GM18909 (cell line): ENCODE measurements at regions not wholly inside any gene's neighbourhood (a gene's known extent, or its start where the extent isn't known, plus 50 kb on each side); places are given as distances from the start of the nearest gene placed in this dataset.

Source experiments
- ATAC-seq: cut with Tn5 transposase; IDR thresholded peaks from one replicate; pipeline ENCODE4 v1.9.1; 2021; ENCODE audit warnings: mild to moderate bottlenecking; ENCODE audit not compliant: unreplicated experiment, poor library complexity

- ATAC-seq = no peak
Measured at GRCh38 chr9:108101410-108101809, 611.8 kb upstream of the KLF4 start.

DNA sequence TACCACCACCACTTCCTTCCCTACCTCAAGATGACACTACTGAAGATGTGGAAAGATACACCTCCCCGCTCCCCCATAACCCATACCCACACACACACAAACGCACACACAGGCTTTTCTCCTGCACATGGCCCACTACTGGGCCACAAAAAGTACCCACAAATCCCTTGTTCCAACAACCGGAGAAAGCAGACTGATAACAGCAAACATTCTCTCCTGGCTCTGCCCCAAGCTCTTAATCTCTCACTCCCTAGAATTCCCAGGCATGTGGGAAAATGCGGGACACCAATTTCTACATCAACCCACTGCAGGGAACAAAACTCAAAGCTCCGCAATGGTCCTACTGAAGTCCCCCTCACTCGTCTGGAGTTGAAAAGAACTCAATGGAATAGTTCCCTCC, 611.0 kb upstream of the KLF4 start:
- ATAC-seq = no peak

DNA sequence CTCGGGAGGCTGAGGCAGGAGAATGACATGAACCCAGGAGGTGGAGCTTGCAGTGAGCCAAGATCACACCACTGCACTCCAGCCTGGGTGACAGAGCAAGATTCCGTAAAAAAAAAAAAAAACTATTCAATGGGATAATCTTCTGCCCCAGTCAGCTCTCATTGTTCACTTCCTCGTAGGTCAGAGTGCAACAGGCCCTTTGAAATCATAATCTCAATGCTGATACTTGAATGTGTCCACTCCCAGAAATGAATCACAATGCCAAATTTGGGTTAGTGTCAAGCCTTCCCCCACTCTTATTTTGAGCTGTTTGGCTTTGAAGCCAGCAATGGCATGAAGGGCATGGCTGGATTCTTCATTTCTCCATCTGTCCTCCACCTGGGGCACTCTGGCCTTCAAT, 610.3 kb upstream of the KLF4 start:
- ATAC-seq = no peak

DNA sequence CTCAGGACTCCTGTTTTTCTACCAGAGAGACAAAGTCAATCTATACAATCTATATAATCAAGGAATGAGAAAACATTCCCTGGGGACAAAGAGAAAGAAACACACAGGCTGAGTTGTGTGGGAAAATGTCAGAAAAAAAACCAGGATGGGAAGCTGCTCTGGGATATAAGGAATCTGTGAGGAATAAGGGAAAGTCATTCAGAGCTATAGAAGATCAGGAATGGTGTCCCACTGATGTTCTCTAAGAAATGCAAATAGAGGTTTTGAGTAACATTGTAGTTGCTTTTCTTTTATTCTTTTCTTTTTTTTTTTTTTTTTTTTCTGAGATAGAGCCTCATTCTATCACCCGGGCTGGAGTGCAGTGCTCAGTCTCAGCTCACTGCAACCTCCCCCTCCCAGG, 605.9 kb upstream of the KLF4 start:
- no peak for ATAC-seq

DNA sequence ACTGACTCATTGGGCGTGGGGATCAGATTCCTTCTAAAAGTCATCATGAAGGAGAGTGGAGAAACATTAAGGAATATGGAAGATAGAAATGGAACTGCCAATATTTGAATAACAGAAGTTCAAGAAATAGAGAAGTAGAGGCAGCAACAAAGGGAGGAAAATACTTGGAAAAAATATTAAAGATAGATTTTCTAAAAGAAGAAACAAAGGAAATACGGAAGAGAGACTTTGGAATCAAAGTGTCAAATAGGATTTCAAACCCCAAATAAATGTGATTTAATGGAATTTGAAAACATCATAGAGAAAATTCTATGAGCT, 605.1 kb upstream of the KLF4 start:
- no peak for ATAC-seq

- ATAC-seq = no peak
Measured at GRCh38 chr9:108093773-108094675, 604.5 kb upstream of the KLF4 start.

GRCh38 chr9:108088916-108089315, 599.3 kb upstream of the KLF4 start:
- no peak for ATAC-seq

DNA sequence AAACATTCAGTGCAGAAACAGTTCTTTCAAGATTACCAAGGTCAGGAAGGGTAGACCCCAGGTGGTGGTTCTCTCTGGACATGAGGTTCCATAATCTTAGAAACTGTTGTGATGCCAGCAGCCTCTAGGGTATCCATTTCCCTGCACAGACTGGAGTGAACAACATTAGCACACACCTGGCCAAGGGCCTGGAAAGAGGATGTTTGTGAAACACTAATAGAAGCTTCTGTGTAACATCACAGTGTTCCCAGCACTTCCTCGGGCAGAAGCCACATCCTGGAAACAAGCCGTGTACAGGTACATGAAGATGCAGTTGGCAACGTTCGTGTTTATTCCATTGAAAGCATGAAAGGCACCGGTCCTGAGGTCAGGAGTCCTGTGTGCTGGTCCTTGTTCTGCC, 598.2 kb upstream of the KLF4 start:
- ATAC-seq = no peak

DNA sequence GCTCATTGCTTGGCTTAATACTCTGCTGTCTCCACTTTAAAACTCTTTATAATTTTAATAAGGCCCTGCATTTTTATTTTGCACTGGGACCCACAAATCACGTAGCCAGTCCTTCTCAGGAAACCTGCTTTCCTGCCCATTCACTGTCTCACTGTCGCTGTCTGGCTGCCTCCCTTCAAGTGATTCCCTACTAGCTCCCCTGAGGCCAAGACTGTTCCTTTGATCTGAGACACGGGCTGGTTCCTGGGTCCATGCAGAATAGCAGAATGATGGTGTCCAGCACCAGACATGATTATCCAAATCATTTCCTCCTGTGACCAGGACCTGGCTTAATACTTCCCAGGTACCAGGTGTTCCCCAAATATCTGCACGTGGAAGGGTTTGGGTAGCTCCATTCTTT, 597.1 kb upstream of the KLF4 start:
- no peak for ATAC-seq

DNA sequence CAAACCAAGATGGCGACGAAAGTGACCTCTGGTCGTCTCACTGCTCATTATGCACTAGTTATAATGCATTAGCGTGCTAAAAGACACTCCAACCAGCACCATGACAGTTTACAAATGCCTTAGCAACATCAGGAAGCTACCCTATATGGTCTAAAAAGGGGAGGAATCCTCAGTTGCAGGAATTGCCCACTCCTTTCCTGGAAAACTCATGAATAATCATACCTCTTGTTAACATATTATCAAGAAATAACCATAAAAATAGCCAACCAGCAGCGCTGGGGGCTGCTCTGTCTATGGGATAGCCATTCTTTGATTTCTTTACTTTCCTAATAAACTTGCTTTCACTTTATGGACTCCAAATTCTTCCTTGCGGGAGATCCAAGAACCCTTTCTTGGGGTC, 595.7 kb upstream of the KLF4 start:
- no peak for ATAC-seq

- ATAC-seq = no peak
Measured at GRCh38 chr9:108083796-108084352, 594.3 kb upstream of the KLF4 start.

GRCh38 chr9:108083160-108083750, 593.7 kb upstream of the KLF4 start:
- no peak for ATAC-seq

DNA sequence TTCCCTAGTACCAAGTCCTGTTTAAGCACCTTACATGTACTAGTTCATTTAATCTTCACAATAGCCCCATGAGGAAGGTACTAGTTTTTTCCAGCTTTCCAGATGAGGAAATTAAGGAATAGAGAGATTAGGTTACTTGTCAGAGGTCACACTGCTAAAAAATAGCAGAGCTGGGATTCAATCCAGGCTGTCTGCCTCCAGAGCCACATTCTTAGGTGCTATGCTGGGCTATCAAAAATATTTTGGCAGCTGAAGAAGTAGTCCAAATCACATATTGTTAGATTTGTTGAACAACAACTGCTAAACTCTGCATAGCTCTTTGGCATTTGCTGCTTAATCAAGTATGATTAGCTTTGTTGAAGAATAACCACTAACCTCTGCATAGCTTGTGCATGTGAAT, 591.5 kb upstream of the KLF4 start:
- no peak for ATAC-seq

- no peak for ATAC-seq
Measured at GRCh38 chr9:108080285-108080684, 590.7 kb upstream of the KLF4 start.

GRCh38 chr9:108078811-108079210, 589.2 kb upstream of the KLF4 start:
- ATAC-seq = no peak

DNA sequence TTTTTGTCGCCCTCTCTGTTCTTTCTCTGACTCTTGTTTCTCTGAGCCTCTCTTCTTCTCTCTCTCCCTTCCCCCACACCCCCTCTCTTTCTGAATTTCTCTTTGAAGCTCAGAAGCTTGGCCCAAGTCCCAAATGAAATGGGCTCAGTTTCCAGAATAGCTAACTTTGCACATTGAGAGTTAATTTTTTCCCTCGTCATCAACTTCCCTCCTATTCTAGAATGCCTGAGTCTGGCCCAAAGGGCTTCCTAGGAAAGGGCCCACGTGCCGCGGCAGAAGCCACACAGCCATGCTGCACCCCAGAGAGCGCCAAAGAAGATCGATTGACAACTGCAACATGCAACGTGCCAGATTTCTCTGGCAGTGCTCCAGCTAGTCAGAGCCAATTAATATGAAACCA, 588.8 kb upstream of the KLF4 start:
- ATAC-seq = no peak

- ATAC-seq = no peak
Measured at GRCh38 chr9:108077556-108077955, 588.0 kb upstream of the KLF4 start.

DNA sequence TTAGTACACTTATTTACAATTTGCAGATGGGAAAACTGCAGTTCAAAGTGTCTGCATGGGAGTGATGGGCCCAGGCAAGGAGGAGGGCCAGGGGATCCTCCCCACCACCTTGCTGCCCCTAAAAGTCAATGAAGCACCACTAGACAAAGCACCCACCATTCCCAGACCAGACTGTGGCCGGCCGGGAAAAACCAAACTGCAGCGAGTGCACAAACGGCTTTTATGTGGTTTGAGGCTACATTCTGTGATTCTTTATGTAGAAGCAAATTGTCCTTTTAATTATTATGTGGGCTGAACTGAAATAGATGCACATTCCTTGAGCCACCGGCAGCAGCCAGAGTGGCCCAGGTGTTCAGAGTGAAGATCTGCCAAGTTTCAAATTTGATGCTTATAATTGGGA, 585.3 kb upstream of the KLF4 start:
- no peak for ATAC-seq

DNA sequence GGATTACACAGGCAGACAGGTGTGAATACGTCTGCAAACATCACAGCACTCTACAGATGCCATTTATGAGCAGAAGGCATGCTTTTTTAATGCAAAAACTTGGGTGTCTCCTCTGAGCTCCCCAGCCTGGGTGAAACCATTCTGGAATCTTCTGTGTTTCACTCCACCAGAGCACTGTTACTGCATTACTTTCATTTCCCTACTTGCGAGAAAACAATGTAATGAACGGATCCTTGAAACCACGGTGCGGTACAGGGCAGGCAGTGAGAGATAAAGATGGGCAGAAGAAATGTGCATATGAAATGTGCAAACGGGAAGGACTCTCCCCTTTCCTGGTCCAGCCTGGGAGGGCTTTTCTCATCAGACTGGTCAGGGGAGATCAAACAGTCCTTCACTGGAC, 584.3 kb upstream of the KLF4 start:
- no peak for ATAC-seq

DNA sequence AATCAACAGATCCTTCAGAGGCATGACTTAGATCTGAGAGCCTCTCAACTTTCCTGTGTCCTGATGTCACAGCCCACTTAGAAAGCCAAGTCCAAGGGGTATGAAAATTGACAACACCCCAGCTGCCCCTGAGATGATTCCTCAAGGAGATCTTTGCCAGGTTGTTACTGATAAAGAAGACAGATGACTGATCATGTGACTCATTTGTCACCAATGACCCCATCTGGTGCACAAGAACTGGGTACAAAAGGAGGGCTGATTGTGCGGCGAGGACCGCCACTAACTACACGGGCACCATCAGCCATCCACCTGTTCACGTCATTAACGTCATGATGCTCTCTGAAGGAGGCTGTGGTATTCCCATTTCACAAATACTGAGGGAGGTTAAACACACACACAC, 583.2 kb upstream of the KLF4 start:
- no peak for ATAC-seq

- ATAC-seq = no peak
Measured at GRCh38 chr9:108070861-108071260, 581.3 kb upstream of the KLF4 start.

- ATAC-seq = no peak
Measured at GRCh38 chr9:108069991-108070390, 580.4 kb upstream of the KLF4 start.
